Kidney glomerular epithelial cell (primary cell): ENCODE measurements at regions not wholly inside any gene's neighbourhood (a gene's known extent, or its start where the extent isn't known, plus 50 kb on each side); places are given as distances from the start of the nearest gene placed in this dataset.
A peak's percentile ranks its signal among the peaks of the same experiment; 100 is the strongest.
"Not testable (repeated sequence)": the region's sequence is repeated elsewhere in the genome, so short reads cannot be mapped to it uniquely, and the experiment has no call there.

ENCODE experiments used
- DNase-seq: peaks from one replicate; lab custom pipeline; 2025; lab: John Stamatoyannopoulos, UW

- no peak for DNase-seq
These were observed 848.1 kb upstream of the FRG1 start for GRCh38 chr4:189092581-189092980.

DNA sequence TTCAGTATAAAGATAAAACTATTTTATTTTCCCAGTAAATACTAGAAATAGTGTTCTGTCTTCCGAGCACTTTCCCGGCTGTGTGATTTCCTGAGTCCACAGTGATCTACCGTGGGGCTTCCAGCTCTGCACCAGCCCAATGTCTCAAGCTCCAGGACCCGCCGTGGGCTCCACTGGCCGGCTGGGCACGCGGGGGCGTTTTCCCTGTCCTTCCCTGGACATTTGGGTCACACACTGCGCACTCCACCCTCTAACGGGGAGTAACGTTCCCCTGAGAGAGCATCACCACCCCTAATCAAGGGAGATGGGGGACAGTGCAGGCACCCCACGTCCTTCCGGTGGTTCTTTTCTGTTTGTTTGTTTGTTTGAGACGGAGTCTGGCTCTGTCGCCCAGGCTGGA is 844.6 kb upstream of the FRG1 start:
- no peak for DNase-seq

DNA sequence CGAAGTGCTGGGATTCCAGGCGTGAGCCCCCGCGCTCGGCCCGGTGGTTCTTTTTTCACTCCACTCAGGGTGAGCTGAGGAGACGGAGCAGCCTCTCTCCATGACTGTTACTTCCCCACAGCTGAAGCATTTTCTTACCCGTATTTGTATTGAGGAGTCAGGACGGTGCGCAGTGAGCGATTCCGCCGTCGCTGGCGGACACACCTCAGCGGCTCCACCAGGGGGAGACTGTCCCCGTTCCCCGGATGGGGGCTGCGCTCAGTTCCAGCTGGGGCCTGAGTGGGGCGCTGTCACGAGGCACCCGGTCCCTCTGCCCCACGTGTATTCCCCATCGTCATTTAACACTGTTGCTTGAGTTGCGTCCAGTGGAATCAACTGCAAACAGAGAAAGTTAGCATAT is 844.0 kb upstream of the FRG1 start:
- no peak for DNase-seq

GRCh38 chr4:189098932-189099696 is 841.6 kb upstream of the FRG1 start:
- DNase-seq: no peak

DNA sequence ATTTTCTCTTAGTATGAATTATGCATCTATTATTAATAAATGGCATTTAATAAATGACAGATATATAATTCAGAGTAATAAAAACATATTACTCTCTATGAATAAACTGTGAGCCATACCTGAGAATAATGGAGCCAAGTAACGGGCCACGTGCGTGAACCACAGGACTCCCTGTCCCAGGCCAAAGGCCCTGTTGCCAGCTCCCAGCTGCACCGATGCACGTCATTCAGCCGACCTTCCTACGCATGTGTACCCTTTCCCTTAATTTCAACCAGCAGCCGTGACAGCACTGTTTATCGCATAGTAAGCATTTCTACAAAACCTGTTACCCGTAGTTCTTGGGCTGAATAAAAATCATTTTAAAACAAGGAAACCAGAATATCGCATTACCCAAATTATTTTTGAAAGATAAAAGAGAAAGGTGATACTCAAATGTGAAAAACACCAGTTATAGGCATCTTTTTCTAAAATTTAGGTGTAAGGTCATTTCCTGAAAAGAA is 827.2 kb upstream of the FRG1 start:
- no peak for DNase-seq

GRCh38 chr4:189117426-189117825 is 823.2 kb upstream of the FRG1 start:
- no peak for DNase-seq

- DNase-seq: no peak
These were observed 819.3 kb upstream of the FRG1 start for GRCh38 chr4:189121336-189121735.

- DNase-seq: peak; percentile 14
These were observed 816.4 kb upstream of the FRG1 start for GRCh38 chr4:189124149-189124758.

DNA sequence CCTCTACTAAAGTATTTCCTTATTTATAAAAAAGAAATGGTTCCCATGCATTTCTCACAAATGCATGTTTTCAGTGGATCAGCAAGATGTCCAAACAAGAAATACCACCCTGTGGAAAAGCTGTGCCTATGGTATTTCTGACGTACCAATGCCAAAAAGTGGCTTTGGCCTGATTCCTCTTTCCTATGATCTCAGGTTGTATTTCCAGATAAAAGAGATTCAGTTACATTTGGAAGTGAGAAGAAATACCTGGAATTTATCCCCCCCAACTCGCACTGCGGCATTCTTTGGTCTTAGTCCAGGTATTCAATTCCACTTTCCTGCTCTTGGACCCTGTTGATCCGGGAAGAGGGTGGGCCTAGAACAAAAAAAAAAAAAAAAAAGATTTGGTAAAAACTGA is 815.9 kb upstream of the FRG1 start:
- no peak for DNase-seq

- no peak for DNase-seq
These were observed 814.6 kb upstream of the FRG1 start for GRCh38 chr4:189126040-189126439.

- DNase-seq: no peak
These were observed 812.3 kb upstream of the FRG1 start for GRCh38 chr4:189128341-189128740.

DNA sequence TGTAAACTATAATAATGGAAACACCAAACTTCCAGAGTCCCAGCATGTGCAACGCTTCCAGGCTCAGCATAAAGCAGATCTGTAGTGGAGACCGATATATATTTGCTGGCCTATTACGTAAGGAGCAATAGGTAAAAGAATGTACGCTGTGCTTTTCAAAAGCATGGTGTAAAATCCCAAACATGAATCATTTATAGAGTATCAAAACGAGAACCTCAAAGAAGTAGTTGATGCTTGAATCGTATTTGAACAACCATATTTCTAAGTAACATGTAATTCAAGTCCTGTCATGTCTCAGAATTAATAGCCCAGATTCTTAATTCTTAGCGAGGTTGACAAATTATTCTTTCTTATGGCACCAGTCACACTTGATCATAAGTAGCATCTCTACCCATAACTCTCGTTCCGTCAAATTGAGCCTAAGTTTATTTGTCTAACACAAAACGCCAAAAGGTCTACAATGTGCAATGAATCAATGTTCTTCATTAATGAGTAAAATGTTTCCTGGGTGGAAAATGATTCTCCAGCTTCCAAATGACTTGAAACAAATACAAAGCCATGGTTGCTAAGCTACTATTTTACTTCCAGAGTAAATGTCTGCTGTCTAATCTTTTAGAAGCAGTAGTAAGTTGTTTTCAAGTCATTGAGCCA is 811.5 kb upstream of the FRG1 start:
- DNase-seq: no peak

DNA sequence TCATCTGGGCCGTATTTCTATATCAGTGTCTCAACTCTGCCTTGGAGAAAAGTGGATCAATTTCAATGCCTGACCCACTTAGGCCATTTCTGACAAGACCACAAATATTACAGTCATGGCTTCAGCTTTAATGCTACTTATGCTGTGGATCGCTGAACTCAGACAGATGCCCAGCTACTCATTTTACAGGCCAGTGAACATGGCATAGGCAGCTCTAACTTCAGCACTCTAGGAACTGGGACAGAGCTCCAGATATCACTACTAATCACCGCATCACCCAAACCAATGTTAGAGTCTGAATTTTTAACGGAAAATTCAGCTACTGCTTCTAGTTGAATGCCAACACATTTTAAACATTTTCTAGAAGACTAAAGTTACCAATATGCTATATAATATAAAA is 809.6 kb upstream of the FRG1 start:
- no peak for DNase-seq

- DNase-seq: no peak
These were observed 804.2 kb upstream of the FRG1 start for GRCh38 chr4:189136462-189136861.

DNA sequence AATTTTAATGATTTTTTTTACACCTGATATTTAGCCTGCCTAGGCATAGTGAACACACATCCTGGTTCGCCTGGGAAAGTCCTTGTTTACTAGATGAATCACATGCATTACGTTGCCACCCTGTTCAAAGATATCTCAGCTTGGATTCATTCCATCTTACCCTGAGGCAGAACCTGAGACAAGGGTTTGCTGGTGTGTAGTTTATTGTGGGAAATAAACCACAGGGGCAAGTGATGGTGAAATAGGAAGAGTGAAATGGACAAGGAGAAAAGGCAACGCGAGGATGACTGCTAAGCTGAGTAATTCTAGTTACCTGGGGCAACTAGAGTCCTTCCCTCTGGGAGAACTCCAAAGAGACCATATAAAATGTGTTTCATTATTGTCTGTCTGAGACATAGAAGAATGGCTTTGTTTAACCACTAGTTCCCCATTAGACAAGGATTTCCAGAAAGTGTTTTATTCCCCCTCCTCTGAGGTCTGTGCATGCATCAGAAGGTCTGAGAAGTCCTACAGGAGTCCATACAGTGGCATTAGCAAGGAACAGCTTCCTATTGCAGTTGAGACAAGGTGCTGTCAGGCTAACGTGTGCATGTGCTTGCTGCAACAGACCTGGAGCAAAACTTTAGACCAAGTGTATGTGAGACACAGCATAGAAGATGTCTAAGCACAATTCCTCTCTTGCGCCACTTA is 797.3 kb upstream of the FRG1 start:
- peak; percentile 38 for DNase-seq

- no peak for DNase-seq
These were observed 793.4 kb upstream of the FRG1 start for GRCh38 chr4:189147005-189147929.

GRCh38 chr4:189155083-189155482 is 785.6 kb upstream of the FRG1 start:
- not testable (repeated sequence) for DNase-seq

DNA sequence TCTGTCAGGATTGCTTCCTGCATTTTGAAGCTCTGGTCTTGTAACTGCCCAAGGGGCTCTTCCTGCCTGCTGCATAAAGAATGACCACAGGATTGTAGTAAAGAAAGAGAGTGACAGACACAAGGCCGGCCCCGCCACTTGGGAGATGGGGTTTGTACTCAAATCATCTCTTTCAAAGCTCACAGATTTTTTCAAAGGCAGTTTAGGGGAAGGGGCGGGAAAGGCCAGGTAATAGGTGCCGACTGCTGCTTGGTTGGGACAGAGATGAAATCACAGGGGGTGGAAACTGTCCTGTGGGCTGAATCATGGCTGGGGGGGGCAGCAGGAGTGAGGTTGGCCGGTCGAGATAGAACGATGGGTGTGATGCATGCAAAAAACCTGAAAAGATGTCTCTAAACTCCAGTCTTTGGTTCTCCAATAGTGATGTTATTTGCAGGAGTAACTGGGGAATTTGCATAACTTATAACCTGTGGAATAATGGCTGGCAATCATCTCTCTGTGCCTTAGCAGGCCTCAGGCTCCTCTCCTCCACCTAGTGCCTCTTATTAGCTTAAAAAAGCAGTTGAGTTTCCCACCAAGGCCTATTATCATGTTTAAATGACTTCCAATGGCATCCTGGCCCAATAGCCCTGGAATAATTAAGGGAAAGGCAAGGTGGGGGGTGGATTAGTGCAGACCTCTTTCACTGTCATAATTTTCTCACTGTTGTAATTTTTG is 778.4 kb upstream of the FRG1 start:
- DNase-seq: no peak

GRCh38 chr4:189162888-189163287 is 777.8 kb upstream of the FRG1 start:
- DNase-seq: no peak

- DNase-seq: no peak
These were observed 764.7 kb upstream of the FRG1 start for GRCh38 chr4:189176002-189176401.

DNA sequence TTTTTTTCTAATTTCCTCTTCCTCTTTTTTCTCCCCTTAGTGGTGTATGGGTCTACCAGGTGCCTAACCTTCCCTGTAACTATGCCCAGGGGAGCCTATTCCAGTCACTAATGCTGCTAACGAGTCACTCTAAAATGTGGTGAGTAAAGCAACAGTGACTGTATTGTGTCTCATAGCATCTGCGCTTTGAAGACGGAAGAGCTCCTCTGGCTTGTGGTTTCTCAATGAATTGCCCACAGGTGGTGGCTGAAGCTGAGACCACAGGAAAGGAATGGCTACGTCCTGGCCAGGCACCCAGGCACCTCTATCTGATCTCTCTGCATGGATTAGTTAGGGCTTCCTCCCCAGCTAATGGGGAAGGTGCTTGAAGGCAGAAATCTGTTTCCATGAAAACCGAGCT is 763.5 kb upstream of the FRG1 start:
- DNase-seq: no peak
